ENCODE measurements at regions not wholly inside any gene's neighbourhood (a gene's known extent, or its start where the extent isn't known, plus 50 kb on each side); places are given as distances from the start of the nearest gene placed in this dataset.
"Not testable (repeated sequence)": the region's sequence is repeated elsewhere in the genome, so short reads cannot be mapped to it uniquely, and the experiment has no call there.

DNA sequence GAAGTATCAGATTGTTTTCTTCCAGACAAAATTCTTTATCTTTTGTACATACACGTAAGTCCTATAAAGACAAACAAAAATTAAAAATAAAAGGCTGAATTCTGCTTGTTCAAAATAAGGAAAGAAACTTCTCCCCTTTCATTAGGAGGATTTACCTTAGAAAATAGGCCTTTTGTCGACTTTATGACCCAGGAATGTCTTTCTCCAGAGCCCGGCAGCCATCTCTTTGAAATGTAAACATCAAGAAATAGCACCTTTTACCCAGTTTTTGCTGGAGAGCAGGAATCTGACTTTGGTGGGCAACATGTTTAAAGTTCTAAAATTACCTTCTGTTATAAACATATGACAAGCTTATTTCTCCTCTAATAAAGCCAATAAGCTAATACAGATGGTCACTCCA, 373.0 kb upstream of the FTMT start:
- TF ChIP-seq, protein P1, sequence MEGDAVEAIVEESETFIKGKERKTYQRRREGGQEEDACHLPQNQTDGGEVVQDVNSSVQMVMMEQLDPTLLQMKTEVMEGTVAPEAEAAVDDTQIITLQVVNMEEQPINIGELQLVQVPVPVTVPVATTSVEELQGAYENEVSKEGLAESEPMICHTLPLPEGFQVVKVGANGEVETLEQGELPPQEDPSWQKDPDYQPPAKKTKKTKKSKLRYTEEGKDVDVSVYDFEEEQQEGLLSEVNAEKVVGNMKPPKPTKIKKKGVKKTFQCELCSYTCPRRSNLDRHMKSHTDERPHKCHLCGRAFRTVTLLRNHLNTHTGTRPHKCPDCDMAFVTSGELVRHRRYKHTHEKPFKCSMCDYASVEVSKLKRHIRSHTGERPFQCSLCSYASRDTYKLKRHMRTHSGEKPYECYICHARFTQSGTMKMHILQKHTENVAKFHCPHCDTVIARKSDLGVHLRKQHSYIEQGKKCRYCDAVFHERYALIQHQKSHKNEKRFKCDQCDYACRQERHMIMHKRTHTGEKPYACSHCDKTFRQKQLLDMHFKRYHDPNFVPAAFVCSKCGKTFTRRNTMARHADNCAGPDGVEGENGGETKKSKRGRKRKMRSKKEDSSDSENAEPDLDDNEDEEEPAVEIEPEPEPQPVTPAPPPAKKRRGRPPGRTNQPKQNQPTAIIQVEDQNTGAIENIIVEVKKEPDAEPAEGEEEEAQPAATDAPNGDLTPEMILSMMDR (IDR thresholded peaks at IDR 0.05; ENCODE audit: low read depth, low read length): no peak
- no peak overlapping the region for H3K4me3 ChIP-seq (ENCODE audit: low read depth, low read length)

DNA sequence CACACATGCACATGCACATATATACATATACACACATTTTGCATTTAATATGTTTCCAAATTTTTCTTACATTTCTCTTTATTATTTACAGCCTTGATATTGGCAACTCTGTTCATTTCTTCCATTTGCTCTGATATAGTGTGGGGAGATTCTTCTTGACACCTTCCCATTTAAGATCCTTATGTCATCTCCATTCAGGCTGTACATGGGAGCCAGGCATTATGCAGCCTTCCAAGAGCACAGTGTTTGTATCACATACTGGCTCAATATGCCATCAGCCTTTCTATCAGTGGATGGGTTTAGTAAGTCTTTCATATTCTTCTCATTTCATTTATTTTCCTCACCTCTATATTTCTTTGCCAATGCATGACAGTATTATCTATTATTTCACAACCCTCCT, 372.3 kb upstream of the FTMT start:
- H3K4me3 ChIP-seq (ENCODE audit: low read depth, low read length): no peak overlapping the region

DNA sequence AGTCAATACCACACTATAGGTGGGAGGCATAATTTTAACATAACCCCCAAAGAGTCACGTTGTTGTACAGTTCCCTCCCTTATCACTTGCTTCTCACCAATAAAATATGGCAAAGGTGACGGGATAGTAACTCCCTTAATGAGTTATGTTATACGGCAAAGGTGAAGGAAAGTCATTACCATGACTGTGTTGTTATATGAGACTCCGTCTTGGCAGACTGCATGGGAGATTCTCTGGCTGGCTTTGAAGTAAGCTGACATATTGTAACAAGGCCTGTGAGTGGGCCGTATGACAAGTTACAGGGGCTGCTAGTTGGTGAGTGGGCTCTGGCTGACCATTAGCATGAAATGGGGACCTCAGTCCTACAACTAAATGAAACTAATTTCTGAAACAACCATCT, 366.4 kb upstream of the FTMT start:
- TF ChIP-seq, protein P1 (IDR thresholded peaks at IDR 0.05; ENCODE audit: low read depth, low read length): no peak
- H3K4me3 ChIP-seq (ENCODE audit: low read depth, low read length): no peak overlapping the region

More for the DNA sequence above, 372.3 kb upstream of the FTMT start:
- TF ChIP-seq, protein P1 (IDR thresholded peaks at IDR 0.05; ENCODE audit: low read depth, low read length): no peak

DNA sequence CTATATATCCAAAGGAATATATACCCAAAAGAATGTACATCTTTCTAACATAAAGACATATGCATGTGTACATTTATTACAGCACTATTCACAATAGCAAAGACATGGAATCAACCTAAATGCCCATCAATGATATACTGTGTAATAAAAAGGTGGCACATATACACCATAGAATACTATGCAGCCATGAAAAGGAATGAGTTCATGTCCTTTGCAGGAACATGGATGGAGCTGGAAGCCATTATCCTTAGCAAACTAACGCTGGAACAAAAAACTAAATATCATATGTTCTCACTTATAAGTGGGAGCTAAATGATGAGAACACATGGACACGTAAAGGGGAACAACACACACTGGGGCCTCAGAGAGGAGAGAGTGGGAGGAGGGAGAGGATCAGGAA, 365.7 kb upstream of the FTMT start:
- H3K4me3 ChIP-seq (ENCODE audit: low read depth, low read length): not testable (repeated sequence)

DNA sequence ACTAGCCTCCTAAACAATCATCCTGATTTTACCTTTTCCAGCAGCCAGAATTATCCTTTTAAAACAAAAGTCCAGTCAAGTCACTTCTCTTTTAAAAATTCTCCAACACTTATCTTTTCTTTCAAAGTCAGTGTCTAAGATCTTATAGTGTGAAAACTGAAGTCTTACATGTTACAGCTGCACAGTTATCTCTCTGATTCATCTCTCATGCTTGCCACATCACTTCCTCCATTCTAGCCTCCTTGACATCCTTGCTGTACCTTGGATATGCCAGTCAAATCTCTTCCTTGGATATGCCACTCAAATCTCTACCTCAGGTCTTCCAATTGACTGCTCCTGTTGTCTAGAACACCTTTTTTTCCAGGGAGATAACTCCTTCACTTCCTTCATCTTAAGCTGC, 361.7 kb upstream of the FTMT start:
- no peak overlapping the region for H3K4me3 ChIP-seq (ENCODE audit: low read depth, low read length)
- TF ChIP-seq, protein P1 (IDR thresholded peaks at IDR 0.05; ENCODE audit: low read depth, low read length): no peak

DNA sequence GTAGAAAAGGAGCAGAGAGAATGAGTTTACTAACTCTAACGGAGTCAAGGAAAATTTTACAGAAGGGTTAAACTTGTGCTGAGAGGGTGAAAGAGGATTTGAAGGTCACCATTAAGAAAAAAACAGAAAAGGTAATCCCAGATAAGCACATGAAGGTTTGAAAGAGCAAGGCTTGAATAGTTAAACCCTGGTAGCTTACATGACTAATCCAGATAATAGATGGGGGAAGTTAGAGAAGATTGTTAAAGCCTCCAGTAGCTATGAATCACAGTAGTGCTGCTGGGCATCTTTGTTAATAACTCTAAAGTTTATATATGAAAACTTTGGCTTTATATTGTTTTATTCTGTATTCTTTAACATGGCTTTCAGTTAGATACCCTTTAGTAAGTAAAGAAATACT, 354.5 kb upstream of the FTMT start:
- TF ChIP-seq, protein P1 (IDR thresholded peaks at IDR 0.05; ENCODE audit: low read depth, low read length): no peak

DNA sequence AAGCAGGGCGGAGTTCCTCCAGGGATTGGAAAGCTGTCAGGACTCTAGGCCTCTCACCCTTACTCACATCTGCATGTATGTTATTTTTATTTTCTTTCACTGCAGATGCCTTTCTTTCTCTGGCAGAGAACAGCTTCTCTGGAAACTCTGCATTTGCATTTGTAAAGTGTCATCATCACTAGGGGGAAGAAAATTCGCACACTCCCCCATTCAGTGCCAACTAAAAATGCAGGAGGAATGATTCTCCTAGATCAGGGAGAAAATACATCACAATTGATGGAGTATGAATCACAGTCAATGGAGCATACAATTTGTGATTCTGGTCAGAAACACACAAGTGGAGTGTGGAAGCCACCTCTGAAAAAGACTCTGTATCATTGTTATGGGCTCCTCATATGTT, 351.4 kb upstream of the FTMT start:
- TF ChIP-seq, protein P1 (IDR thresholded peaks at IDR 0.05; ENCODE audit: low read depth, low read length): no peak
- no peak overlapping the region for H3K4me3 ChIP-seq (ENCODE audit: low read depth, low read length)

More for the DNA sequence above, 354.5 kb upstream of the FTMT start:
- H3K4me3 ChIP-seq (ENCODE audit: low read depth, low read length): no peak overlapping the region

DNA sequence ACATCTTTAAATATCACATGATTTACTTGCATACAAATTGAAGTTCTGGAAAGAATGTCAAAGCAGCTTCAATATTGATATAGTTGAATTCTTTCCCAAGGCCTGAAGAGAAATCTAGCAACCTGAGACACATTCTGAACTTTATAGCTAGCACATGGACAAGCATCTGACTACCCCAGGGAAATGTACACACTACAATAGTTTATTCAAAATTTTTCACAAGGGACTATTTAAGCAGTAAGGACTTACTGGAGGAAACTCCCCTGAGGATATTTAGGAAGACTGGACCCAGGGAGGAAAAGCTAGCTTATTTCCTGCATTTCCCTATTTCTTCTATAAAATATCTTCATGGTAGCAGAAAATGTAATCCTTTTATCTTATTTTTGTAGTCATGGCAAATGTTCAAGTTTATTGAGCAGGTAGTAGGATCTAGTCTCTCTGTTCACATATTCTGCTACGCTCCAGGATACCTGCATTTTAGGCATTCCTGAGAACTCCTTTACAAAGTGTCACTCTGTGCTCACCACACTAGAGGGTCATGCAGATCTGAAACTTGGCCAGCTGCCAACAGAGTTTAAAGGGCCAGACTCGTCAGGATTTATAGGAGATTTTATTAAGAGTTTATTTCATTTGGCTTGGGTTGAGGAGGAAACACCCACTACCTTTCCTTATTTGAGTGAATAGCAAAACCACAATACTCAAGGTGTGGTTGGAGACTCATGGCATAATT, 348.4 kb upstream of the FTMT start:
- H3K4me3 ChIP-seq (ENCODE audit: low read depth, low read length): no peak overlapping the region
- TF ChIP-seq, protein P1 (IDR thresholded peaks at IDR 0.05; ENCODE audit: low read depth, low read length): no peak

All from WI38 (cell line).